Transverse colon (tissue), 4 donors: ENCODE measurements at regions not wholly inside any gene's neighbourhood (a gene's known extent, or its start where the extent isn't known, plus 50 kb on each side); places are given as distances from the start of the nearest gene placed in this dataset.

Experiments
- DNase-seq: peaks from one replicate; pipeline ENCODE4 v3.0.0-alpha.2; 2019
- H3K27ac ChIP-seq, 4 donors: fragments of 200-600 bp; sonication (generic); 2 replicates each; pipeline ENCODE4 v1.5.1; 2016 to 2018; ENCODE audit warnings: inconsistent platforms in 4 of 4
- H3K27me3 ChIP-seq: fragments of 200-600 bp; sonication (generic); 2 replicates; pipeline ENCODE4 v1.5.1; 2017; ENCODE audit warnings: inconsistent platforms
- H3K36me3 ChIP-seq, 4 donors: fragments of 200-600 bp; sonication (generic); 2 replicates each; pipeline ENCODE4 v1.5.1; 2017 to 2019; ENCODE audit warnings: inconsistent platforms in 4 of 4
- H3K4me1 ChIP-seq, 4 donors: fragments of 200-600 bp; sonication (generic); 2 replicates each; pipeline ENCODE4 v1.5.1; 2017 to 2020; ENCODE audit warnings: inconsistent platforms in 4 of 4
- H3K4me3 ChIP-seq, 4 donors: fragments of 200-600 bp; sonication (generic); 1 replicate in 1 of 4; 2 replicates in 3 of 4; pipeline versions ENCODE4 v1.5.1 to v1.6.1; 2017 to 2019; ENCODE audit warnings: inconsistent platforms in 4 of 4
- H3K9me3 ChIP-seq, 2 donors: fragments of 200-600 bp; sonication (generic); 2 replicates each; pipeline ENCODE4 v1.5.1; 2017 to 2019; ENCODE audit warnings: inconsistent platforms in 2 of 2
- CTCF ChIP-seq, 5 experiments: fragments of 200-600 bp in 3 of 5; fragments of 450-650 bp in 2 of 5; sonication (generic) in 3 of 5; IDR thresholded peaks; 1 replicate in 2 of 5; 2 replicates in 3 of 5; pipeline ENCODE4 v1.5.1; 2016 to 2017; ENCODE audit warnings: antibody characterized with exemption in 5 of 5, inconsistent platforms in 3 of 5, mild to moderate bottlenecking in 2 of 5, moderate library complexity in 1 of 5
- EP300 ChIP-seq: sonication (generic); formaldehyde crosslinking; IDR thresholded peaks from one replicate; pipeline ENCODE4 v1.6.1; 2017; ENCODE audit warnings: antibody characterized with exemption, low read depth
- POLR2A ChIP-seq: fragments of 450-650 bp; IDR thresholded peaks from one replicate; pipeline ENCODE4 v1.6.1; 2016; ENCODE audit warnings: antibody characterized with exemption, mild to moderate bottlenecking, moderate library complexity
- POLR2AphosphoS5 ChIP-seq, 3 donors: sonication (generic); formaldehyde crosslinking; IDR thresholded peaks; one replicate each; pipeline ENCODE4 v1.6.1; 2016; ENCODE audit warnings: antibody characterized with exemption in 3 of 3
- WGBS, 2 donors: methylation state at CpG; one replicate each; pipeline ENCODE4 v1.1.5; 2018; ENCODE audit warnings: low coverage in 1 of 2; 5-methylcytosine and 5-hydroxymethylcytosine counted together
- in situ Hi-C, 4 donors: fragments of 200-750 bp; cut with MboI; loops; one replicate each; pipeline versions ENCODE4 v1.15.0 to v1.15.1; 2017; ENCODE audit warnings: low sequenced_read_pairs in 3 of 4, low pct_ligation_motif_present in 1 of 4, low pct_unique_long_range_greater_than_20kb in 1 of 4
- intact Hi-C: fragments of 100-400 bp; cut with DNase I; formaldehyde crosslinking; loops from one replicate; pipeline ENCODE4 v1.15.1; 2023; ENCODE audit warnings: low total_unique reads

GRCh38 chr22:27286711-27287110 is 514.8 kb downstream of the MN1 start:
- Histone ChIP-seq H3K27me3 (peaks cover 5% of the 10 kb centered on the region), H3K27ac (no peak overlapping the region), H3K4me1 (no peaks in the 10 kb centered on the region), H3K9me3 (no peaks in the 10 kb centered on the region), H3K36me3 (no peaks in the 10 kb centered on the region), H3K4me3 (no peak overlapping the region)
- no peak for TF ChIP-seq CTCF (IDR thresholded peaks at IDR 0.05)
- TF ChIP-seq POLR2A = no peak
- no peak for TF ChIP-seq EP300
- TF ChIP-seq POLR2AphosphoS5 (IDR thresholded peaks at IDR 0.05) = no peak
- 55 to 61% methylated on average over 3 to 5 of the region's 5 CpGs for WGBS, 2 donors
- in situ Hi-C loops = no loop called here
- no peak for DNase-seq
- intact Hi-C loops = no loop called here

- Histone ChIP-seq H3K27ac (no peak overlapping the region), H3K27me3 (peaks cover 36% of the 10 kb centered on the region), H3K4me3 (no peak overlapping the region), H3K36me3 (no peaks in the 10 kb centered on the region), H3K9me3 (no peaks in the 10 kb centered on the region), H3K4me1 (no peaks in the 10 kb centered on the region)
- WGBS, 2 donors = 0 to 64% methylated on average over 1 to 7 of the region's 7 CpGs
- in situ Hi-C loops = no loop called here
- TF ChIP-seq POLR2A (no peak), CTCF (IDR thresholded peaks at IDR 0.05) (no peak), POLR2AphosphoS5 (IDR thresholded peaks at IDR 0.05) (no peak), EP300 (no peak)
- no peak for DNase-seq
- intact Hi-C loops = no loop called here
Measured at GRCh38 chr22:27292542-27293299, 508.8 kb downstream of the MN1 start.

- no peaks in the 10 kb centered on the region for H3K36me3 ChIP-seq
- no peak overlapping the region for H3K27ac ChIP-seq
- H3K27me3 ChIP-seq = peaks cover 45% of the 10 kb centered on the region
- 76 to 77% methylated on average over 8 to 12 of the region's 12 CpGs for WGBS, 2 donors
- no peak for DNase-seq
- no peaks in the 10 kb centered on the region for H3K9me3 ChIP-seq
- intact Hi-C loops = no loop called here
- no peak overlapping the region for H3K4me3 ChIP-seq
- in situ Hi-C loops = no loop called here
- H3K4me1 ChIP-seq = no peaks in the 10 kb centered on the region
- TF ChIP-seq CTCF (IDR thresholded peaks at IDR 0.05) (no peak), EP300 (no peak), POLR2A (no peak), POLR2AphosphoS5 (IDR thresholded peaks at IDR 0.05) (no peak)
Measured at GRCh38 chr22:27293721-27294445, 507.7 kb downstream of the MN1 start.

- Histone ChIP-seq H3K36me3 (no peaks in the 10 kb centered on the region), H3K4me3 (no peak overlapping the region), H3K27me3 (peaks cover 54% of the 10 kb centered on the region), H3K4me1 (peaks cover 0 to 3% (median 0%) of the 10 kb centered on the region in 4 donors), H3K27ac (no peak overlapping the region), H3K9me3 (no peaks in the 10 kb centered on the region)
- no peak for DNase-seq
- 63 to 100% methylated on average over 1 to 3 of the region's 3 CpGs for WGBS, 2 donors
- TF ChIP-seq POLR2A (no peak), POLR2AphosphoS5 (IDR thresholded peaks at IDR 0.05) (no peak), EP300 (no peak), CTCF (IDR thresholded peaks at IDR 0.05) (no peak)
- in situ Hi-C loops = no loop called here
- intact Hi-C loops = no loop called here
Measured at GRCh38 chr22:27295040-27295439, 506.5 kb downstream of the MN1 start.
